Cardiac muscle cell (in vitro differentiated cells and primary cell): ENCODE measurements at regions not wholly inside any gene's neighbourhood (a gene's known extent, or its start where the extent isn't known, plus 50 kb on each side); places are given as distances from the start of the nearest gene placed in this dataset.

Experiments
- DNase-seq, 2 donors: peaks; one replicate each; pipeline versions ENCODE4 v3.0.0 to v3.0.0-alpha.2; 2010 to 2017; ENCODE audit warnings: low read depth in 1 of 2, low spot score in 1 of 2
- H3K27ac ChIP-seq: fragments of 200-600 bp; sonication (generic); 2 replicates; pipeline ENCODE4 v1.5.1; 2016
- H3K27me3 ChIP-seq: fragments of 200-600 bp; sonication (generic); 2 replicates; pipeline ENCODE4 v1.6.0; 2016; ENCODE audit warnings: control low read depth
- H3K36me3 ChIP-seq: fragments of 200-600 bp; sonication (generic); 2 replicates; pipeline ENCODE4 v1.5.1; 2016; ENCODE audit warnings: control low read depth
- H3K4me1 ChIP-seq: fragments of 200-600 bp; sonication (generic); 2 replicates; pipeline ENCODE4 v1.8.1; 2017; ENCODE audit warnings: low read depth, mild to moderate bottlenecking, mixed run types
- H3K4me3 ChIP-seq: fragments of 200-600 bp; sonication (generic); 2 replicates; pipeline ENCODE4 v1.5.1; 2016; ENCODE audit warnings: mild to moderate bottlenecking
- H3K9me3 ChIP-seq: fragments of 200-600 bp; sonication (generic); 2 replicates; pipeline ENCODE4 v1.5.1; 2017; ENCODE audit warnings: low read depth, mild to moderate bottlenecking, control low read depth
- TF ChIP-seq, protein P1 (sequence below): IDR thresholded peaks from 2 replicates; pipeline ENCODE4 v1.5.1; 2012; ENCODE audit warnings: low read depth, mild to moderate bottlenecking, low read length

DNA sequence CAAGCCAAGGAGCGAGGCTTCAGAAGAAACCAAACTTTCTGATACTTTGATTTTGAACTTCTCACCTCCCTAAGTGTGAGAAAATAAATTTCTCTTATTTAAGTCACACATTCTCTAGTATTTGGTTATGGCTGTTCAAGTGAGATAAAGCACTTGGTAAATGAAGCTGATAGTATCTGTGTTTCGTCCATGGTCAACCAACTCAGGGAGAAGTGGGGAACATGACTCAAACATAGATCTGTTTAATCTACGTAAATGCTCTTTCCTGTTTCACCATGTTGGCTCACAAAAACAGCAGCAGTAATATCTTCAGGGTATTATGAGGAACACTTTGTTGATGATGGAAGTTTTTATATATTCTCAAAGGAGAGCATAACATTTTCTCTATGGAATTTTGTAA lies 2167.2 kb upstream of the C9orf72 start:
- TF ChIP-seq, protein P1, sequence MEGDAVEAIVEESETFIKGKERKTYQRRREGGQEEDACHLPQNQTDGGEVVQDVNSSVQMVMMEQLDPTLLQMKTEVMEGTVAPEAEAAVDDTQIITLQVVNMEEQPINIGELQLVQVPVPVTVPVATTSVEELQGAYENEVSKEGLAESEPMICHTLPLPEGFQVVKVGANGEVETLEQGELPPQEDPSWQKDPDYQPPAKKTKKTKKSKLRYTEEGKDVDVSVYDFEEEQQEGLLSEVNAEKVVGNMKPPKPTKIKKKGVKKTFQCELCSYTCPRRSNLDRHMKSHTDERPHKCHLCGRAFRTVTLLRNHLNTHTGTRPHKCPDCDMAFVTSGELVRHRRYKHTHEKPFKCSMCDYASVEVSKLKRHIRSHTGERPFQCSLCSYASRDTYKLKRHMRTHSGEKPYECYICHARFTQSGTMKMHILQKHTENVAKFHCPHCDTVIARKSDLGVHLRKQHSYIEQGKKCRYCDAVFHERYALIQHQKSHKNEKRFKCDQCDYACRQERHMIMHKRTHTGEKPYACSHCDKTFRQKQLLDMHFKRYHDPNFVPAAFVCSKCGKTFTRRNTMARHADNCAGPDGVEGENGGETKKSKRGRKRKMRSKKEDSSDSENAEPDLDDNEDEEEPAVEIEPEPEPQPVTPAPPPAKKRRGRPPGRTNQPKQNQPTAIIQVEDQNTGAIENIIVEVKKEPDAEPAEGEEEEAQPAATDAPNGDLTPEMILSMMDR = no peak
- Histone ChIP-seq H3K36me3 (no peaks in the 10 kb centered on the region), H3K9me3 (no peaks in the 10 kb centered on the region), H3K27ac (no peak overlapping the region), H3K27me3 (no peaks in the 10 kb centered on the region), H3K4me1 (no peaks in the 10 kb centered on the region), H3K4me3 (no peak overlapping the region)
- DNase-seq = no peak

DNA sequence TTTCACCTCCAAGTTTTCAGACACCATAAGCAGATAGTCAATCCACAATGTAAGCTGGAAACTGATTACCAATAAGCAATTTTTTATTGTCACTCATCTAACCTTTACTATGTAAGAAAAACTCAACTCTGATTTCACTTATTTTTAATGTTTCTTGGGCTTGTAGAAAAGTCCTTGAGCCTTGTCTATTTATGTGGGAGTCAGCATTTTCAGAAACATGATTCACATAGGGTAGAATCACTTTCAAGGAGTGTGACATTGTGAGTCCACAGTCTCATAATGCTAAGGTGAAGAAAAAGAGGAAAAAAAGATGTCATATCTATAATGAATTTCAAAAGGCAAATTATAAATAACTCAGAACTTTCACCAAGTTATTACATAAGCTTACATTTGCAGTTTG lies 2167.9 kb upstream of the C9orf72 start:
- no peak for DNase-seq
- Histone ChIP-seq H3K27me3 (no peaks in the 10 kb centered on the region), H3K4me1 (no peaks in the 10 kb centered on the region), H3K9me3 (no peaks in the 10 kb centered on the region), H3K36me3 (no peaks in the 10 kb centered on the region), H3K27ac (no peak overlapping the region), H3K4me3 (no peak overlapping the region)
- TF ChIP-seq, protein P1 = no peak

DNA sequence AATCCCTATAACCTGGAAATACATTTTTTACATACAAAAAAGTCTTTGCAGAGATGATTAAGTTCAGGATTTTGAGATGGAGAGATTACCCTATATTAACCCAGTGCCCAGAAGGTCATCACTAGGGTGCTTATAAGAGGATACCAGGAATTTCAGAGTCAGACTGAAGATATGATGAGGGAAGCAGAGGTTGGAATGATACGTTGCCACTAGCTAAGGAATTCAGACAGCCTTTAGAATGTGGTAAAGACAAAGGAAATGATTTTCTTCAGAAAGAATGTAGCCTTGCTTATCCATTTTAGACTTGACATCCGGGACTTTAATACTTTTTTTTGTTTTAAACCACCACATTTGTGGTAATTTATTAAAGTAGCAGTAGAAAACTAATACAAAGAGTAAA lies 2176.8 kb upstream of the C9orf72 start:
- Histone ChIP-seq H3K27me3 (no peaks in the 10 kb centered on the region), H3K4me3 (no peak overlapping the region), H3K27ac (no peak overlapping the region), H3K9me3 (no peaks in the 10 kb centered on the region), H3K4me1 (no peaks in the 10 kb centered on the region), H3K36me3 (no peaks in the 10 kb centered on the region)
- peak in 1 of 2 donors; percentile 2 for DNase-seq
- TF ChIP-seq, protein P1 = no peak

DNA sequence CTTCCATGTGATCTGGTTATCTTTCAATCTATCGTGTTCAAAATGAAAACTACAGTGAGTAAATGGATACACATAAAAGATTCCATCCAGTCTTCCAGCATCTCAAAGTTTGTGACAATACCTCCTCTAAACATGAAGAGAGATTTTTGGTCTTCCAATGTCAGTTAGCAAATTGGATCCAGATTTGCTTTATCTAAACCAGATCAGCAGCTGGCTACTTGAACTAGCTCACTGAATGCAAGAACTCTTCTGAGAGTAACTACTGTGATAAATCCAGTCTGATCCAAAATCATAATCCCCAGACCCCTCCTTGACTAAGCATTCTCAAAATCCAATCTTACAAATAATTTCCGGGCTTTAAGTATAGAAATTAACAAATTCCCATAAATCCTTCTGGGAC lies 2177.9 kb upstream of the C9orf72 start:
- DNase-seq = no peak
- H3K27me3 ChIP-seq = no peaks in the 10 kb centered on the region
- H3K27ac ChIP-seq = no peak overlapping the region
- TF ChIP-seq, protein P1 = no peak
- H3K4me3 ChIP-seq = no peak overlapping the region
- no peaks in the 10 kb centered on the region for H3K4me1 ChIP-seq
- H3K36me3 ChIP-seq = no peaks in the 10 kb centered on the region
- no peaks in the 10 kb centered on the region for H3K9me3 ChIP-seq

DNA sequence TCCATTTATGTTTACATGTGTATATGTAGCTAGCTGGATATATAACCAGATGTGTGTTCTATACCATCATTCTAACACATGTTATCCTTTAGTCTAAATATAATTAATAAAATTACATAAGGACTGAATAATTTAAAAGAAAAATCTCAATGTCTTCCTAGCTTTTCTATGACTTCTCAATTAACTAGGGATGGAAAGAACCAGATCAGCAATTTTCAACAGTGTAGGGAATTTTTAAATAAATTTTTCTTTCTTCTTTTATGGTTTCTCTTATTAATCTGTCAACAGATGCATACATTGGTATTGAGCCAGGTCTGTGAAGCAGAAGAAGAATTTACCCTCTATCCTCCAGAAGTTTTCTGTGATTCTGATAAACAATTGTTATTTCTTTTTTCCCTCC lies 2180.4 kb upstream of the C9orf72 start:
- TF ChIP-seq, protein P1 = no peak
- Histone ChIP-seq H3K27ac (no peak overlapping the region), H3K36me3 (no peaks in the 10 kb centered on the region), H3K27me3 (no peaks in the 10 kb centered on the region), H3K4me1 (no peaks in the 10 kb centered on the region), H3K4me3 (no peak overlapping the region), H3K9me3 (no peaks in the 10 kb centered on the region)
- DNase-seq = no peak

DNA sequence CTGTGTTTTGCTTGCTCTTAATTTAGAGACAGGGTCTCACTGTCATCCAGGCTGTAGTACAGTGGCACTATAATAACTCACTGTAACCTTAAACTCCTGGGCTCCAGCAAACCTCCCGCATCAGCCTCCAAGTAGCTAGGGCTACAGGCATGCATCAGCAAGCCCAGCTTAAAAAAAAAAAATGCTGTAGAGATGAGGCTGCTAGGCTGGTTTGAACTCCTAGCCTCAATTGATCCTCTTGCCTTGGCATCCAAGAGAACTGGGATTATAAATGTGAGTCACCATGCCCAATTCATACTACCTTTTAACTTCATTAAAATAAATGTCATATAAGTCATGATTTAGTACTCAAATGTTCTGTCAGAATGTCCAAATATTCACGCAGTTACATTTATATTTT lies 2195.7 kb upstream of the C9orf72 start:
- no peak overlapping the region for H3K27ac ChIP-seq
- H3K4me3 ChIP-seq = no peak overlapping the region

More for the DNA sequence above, 2195.7 kb upstream of the C9orf72 start:
- no peak for DNase-seq
- H3K9me3 ChIP-seq = no peaks in the 10 kb centered on the region
- TF ChIP-seq, protein P1 = no peak
- H3K36me3 ChIP-seq = no peaks in the 10 kb centered on the region
- no peaks in the 10 kb centered on the region for H3K27me3 ChIP-seq
- H3K4me1 ChIP-seq = no peaks in the 10 kb centered on the region
